Activated B cell treated with CpG ODN at 0.5 μM for 24 hours (primary cell): ENCODE measurements at regions not wholly inside any gene's neighbourhood (a gene's known extent, or its start where the extent isn't known, plus 50 kb on each side); places are given as distances from the start of the nearest gene placed in this dataset.

Experiments used
- ATAC-seq: fragments of 200-7000 bp; cut with Tn5 transposase; one replicate; pipeline ENCODE4 v1.10.0; 2021; ENCODE audit warnings: low read depth, mild to moderate bottlenecking, moderate library complexity
- CTCF ChIA-PET: fragments of 350-600 bp; sonication (Branson Sonifier 250); formaldehyde crosslinking; loops from one replicate; lab custom pipeline; 2021; ENCODE audit warnings: antibody characterized with exemption; lab: Charles Lee
- POLR2A ChIA-PET: fragments of 350-600 bp; sonication (Branson Sonifier 250); formaldehyde crosslinking; loops from one replicate; lab custom pipeline; 2021; ENCODE audit warnings: antibody characterized with exemption; lab: Charles Lee
- DNase-seq: peaks from one replicate; pipeline ENCODE4 v3.0.0; 2022
- H3K27ac Mint-ChIP-seq: one replicate; pipeline ENCODE4 v1.8.0; 2020; ENCODE audit warnings: mixed read lengths
- H3K27me3 Mint-ChIP-seq: one replicate; pipeline ENCODE4 v1.8.0; 2021; ENCODE audit warnings: mixed read lengths
- H3K36me3 Mint-ChIP-seq: one replicate; pipeline ENCODE4 v1.8.0; 2021; ENCODE audit warnings: low read depth, mixed read lengths
- H3K4me1 Mint-ChIP-seq: one replicate; pipeline ENCODE4 v1.8.0; 2021; ENCODE audit warnings: mixed read lengths
- H3K4me3 Mint-ChIP-seq: one replicate; pipeline ENCODE4 v1.8.0; 2020; ENCODE audit warnings: mild to moderate bottlenecking, mixed read lengths
- H3K9me3 Mint-ChIP-seq: one replicate; pipeline ENCODE4 v1.8.0; 2020; ENCODE audit warnings: mixed read lengths
- intact Hi-C: fragments of 100-400 bp; cut with micrococcal nuclease; formaldehyde crosslinking; loops from one replicate; pipeline ENCODE4 v1.15.1; 2024
- TF ChIP-seq, protein P1 (sequence below): fragments of 200-600 bp; IDR thresholded peaks from one replicate; pipeline ENCODE4 v1.8.0; 2022; ENCODE audit warnings: antibody characterized with exemption, mild to moderate bottlenecking

DNA sequence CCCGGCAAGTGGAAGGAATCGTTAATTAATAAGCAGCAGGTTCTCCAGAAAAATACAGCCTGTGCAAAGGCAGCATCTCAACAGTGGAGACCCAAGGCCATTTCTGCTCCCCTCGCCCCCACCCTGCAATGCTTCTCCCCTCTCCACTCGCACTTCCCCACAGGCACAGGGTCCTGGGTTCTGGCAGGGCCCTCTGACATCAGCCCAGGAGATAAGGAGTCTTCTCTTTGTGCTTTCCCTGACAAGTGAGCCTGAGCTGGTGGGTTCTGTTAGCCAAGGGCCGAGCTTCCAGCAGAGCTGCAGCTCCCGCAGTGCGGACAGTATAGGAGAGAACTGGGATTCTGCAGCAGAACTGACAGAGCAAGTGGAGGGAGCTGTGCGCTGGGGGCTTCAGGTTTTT is 257.5 kb downstream of the NSG2 start:
- ChIA-PET CTCF (no interaction called here), POLR2A (no interaction called here)
- DNase-seq (no peak), ATAC-seq (no peak)
- H3K4me3 Mint-ChIP-seq = no peak overlapping the region
- H3K27me3 Mint-ChIP-seq = peaks cover 7% of the 10 kb centered on the region
- intact Hi-C loops = no loop called here
- H3K9me3 Mint-ChIP-seq = peaks cover 2% of the 10 kb centered on the region
- no peaks in the 10 kb centered on the region for H3K36me3 Mint-ChIP-seq
- no peak overlapping the region for H3K27ac Mint-ChIP-seq
- TF ChIP-seq, protein P1, sequence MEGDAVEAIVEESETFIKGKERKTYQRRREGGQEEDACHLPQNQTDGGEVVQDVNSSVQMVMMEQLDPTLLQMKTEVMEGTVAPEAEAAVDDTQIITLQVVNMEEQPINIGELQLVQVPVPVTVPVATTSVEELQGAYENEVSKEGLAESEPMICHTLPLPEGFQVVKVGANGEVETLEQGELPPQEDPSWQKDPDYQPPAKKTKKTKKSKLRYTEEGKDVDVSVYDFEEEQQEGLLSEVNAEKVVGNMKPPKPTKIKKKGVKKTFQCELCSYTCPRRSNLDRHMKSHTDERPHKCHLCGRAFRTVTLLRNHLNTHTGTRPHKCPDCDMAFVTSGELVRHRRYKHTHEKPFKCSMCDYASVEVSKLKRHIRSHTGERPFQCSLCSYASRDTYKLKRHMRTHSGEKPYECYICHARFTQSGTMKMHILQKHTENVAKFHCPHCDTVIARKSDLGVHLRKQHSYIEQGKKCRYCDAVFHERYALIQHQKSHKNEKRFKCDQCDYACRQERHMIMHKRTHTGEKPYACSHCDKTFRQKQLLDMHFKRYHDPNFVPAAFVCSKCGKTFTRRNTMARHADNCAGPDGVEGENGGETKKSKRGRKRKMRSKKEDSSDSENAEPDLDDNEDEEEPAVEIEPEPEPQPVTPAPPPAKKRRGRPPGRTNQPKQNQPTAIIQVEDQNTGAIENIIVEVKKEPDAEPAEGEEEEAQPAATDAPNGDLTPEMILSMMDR = no peak
- H3K4me1 Mint-ChIP-seq = no peaks in the 10 kb centered on the region

DNA sequence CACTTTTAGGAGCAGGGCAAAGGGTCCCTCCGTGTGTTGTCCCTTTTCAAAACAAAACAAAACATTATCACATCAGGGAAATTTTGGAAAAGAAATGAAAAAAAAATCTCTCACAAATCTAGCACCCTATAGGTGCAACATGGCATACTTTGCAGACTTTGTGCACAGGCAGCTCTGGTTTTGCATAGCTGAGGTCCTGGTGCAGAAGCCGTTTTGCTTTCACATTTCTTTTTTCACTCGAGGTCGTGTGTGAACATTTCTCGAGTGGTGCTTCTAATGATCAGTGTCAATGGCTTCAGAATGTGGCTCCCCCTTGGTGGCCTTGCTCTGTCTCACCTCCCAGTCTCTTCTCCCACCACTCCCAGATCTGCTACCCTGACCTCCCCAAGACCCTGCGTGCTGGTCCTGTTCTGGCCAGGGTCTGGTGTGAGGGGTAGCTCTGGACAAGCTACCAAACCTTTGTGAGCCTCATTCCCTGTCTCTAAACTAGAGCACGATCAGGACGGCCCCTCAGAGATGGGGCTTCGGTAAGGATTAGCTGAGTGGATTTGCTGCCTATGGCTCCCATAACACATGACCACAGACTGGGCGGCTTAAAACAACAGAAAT is 258.0 kb downstream of the NSG2 start:
- intact Hi-C loops = no loop called here
- ChIA-PET POLR2A (no interaction called here), CTCF (no interaction called here)
- Mint-ChIP-seq H3K9me3 (peaks cover 2% of the 10 kb centered on the region), H3K4me1 (no peaks in the 10 kb centered on the region), H3K27me3 (peaks cover 7% of the 10 kb centered on the region), H3K4me3 (no peak overlapping the region), H3K36me3 (no peaks in the 10 kb centered on the region), H3K27ac (no peak overlapping the region)
- ATAC-seq (no peak), DNase-seq (no peak)
- TF ChIP-seq, protein P1 = no peak

DNA sequence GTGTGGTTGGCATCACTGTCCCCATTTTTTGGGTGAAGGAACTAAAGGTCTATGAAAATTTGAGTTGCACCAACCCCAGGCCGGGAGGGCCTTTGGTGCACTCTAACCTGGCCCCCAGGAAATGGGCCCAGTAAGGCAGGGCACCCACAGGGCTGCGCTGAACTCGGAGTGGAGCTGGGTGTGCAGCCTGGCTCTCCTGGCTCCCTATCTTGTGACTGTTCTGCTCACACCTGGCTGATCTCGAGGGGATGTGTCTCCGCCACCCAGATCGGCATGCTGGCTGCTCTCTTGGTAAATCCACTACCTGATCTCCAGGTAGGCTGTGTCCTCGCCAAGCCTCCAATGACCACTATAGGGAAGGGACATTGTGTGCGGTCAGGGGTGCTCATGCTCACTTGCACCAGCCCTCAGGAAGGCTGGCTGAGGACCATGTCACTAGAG is 259.8 kb downstream of the NSG2 start:
- Mint-ChIP-seq H3K27me3 (peaks cover 13% of the 10 kb centered on the region), H3K4me3 (no peak overlapping the region), H3K36me3 (no peaks in the 10 kb centered on the region), H3K4me1 (no peaks in the 10 kb centered on the region), H3K27ac (no peak overlapping the region), H3K9me3 (no peaks in the 10 kb centered on the region)
- TF ChIP-seq, protein P1 = no peak
- no peak for ATAC-seq
- CTCF ChIA-PET = no interaction called here
- no peak for DNase-seq
- intact Hi-C loops = no loop called here
- POLR2A ChIA-PET = no interaction called here

DNA sequence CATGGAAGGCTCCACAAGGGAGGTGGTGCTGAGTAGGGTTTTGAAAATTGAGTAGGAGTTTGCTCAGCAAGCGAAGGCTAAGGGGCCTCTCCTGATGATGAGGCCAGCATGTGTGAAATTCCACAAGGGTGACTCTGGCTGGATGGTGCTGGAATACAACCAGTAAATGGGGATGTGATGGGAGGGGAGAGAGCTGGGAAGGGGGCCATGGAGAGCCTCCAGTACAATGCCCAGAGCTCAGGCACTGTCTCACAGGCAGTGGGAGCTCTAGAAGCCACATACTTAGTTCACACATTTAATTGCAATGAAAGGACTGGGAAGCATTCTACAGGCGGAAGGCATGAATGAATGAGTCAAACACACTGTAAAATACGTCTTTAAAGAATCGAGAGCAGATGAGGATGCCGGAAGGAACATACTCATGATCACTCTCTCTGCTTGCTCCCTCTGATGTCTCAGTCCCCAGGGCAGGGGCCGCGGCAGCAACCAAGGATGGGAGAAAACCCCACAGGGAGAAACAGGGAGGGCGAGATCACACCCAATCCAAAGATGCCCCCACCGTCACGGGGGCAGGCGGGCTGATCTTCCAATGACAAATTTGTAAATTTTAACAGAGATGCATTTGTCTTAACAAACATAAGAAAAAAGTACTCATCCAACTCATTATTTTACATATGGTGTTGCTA is 261.0 kb downstream of the NSG2 start:
- no peaks in the 10 kb centered on the region for H3K36me3 Mint-ChIP-seq
- H3K9me3 Mint-ChIP-seq = no peaks in the 10 kb centered on the region
- ChIA-PET POLR2A (no interaction called here), CTCF (no interaction called here)
- no peak for ATAC-seq
- intact Hi-C loops = no loop called here
- peaks cover 2% of the 10 kb centered on the region for H3K4me1 Mint-ChIP-seq
- TF ChIP-seq, protein P1 = no peak
- peaks cover 22% of the 10 kb centered on the region for H3K27me3 Mint-ChIP-seq
- H3K27ac Mint-ChIP-seq = no peak overlapping the region
- no peak overlapping the region for H3K4me3 Mint-ChIP-seq
- no peak for DNase-seq

DNA sequence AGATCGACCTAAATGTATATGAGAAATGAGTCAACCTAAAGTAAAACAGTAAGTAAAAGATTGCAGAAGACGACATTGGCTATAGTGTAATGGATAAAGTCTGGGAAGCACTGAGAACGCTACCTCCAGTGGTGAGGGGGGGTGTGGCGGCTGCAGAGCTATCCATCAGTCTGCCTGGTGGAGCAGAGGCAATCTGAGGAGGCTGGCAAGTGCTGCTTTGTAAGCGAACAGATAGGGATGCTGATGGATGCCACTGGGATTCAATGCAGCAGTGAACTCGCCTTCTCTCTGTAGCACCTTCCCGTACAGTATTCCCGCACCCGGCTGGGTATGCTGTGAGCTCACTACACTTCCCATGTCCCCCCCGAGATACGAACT is 261.5 kb downstream of the NSG2 start:
- peaks cover 2% of the 10 kb centered on the region for H3K4me1 Mint-ChIP-seq
- no peak for DNase-seq
- H3K9me3 Mint-ChIP-seq = no peaks in the 10 kb centered on the region

More for the DNA sequence above, 261.5 kb downstream of the NSG2 start:
- ChIA-PET POLR2A (no interaction called here), CTCF (no interaction called here)
- no peak overlapping the region for H3K27ac Mint-ChIP-seq
- intact Hi-C loops = no loop called here
- TF ChIP-seq, protein P1 = no peak
- H3K27me3 Mint-ChIP-seq = peaks cover 22% of the 10 kb centered on the region
- no peak for ATAC-seq
- no peak overlapping the region for H3K4me3 Mint-ChIP-seq
- no peaks in the 10 kb centered on the region for H3K36me3 Mint-ChIP-seq
